Neutrophil (primary cell): ENCODE measurements at regions not wholly inside any gene's neighbourhood (a gene's known extent, or its start where the extent isn't known, plus 50 kb on each side); places are given as distances from the start of the nearest gene placed in this dataset.

ENCODE experiments used
- H3K27ac ChIP-seq: fragments of 200-600 bp; sonication (generic); 2 replicates; pipeline ENCODE4 v1.5.1; 2016; ENCODE audit warnings: mild to moderate bottlenecking, moderate library complexity
- H3K27me3 ChIP-seq: fragments of 200-600 bp; sonication (generic); 2 replicates; pipeline ENCODE4 v1.6.0; 2016; ENCODE audit warnings: mild to moderate bottlenecking
- H3K36me3 ChIP-seq: fragments of 200-600 bp; sonication (generic); 2 replicates; pipeline ENCODE4 v1.5.1; 2017
- H3K4me1 ChIP-seq, 2 experiments: fragments of 200-600 bp in 1 of 2; sonication (generic) in 1 of 2; 1 replicate in 1 of 2; 2 replicates in 1 of 2; pipeline versions ENCODE4 v1.5.1 to v1.6.1; 2013 to 2016; ENCODE audit warnings: low read depth in 1 of 2, low read length in 1 of 2, mild to moderate bottlenecking in 1 of 2, moderate library complexity in 1 of 2; ENCODE audit not compliant: control insufficient read depth in 1 of 2, insufficient read depth in 1 of 2
- H3K4me3 ChIP-seq, 2 experiments: fragments of 200-600 bp in 1 of 2; sonication (generic) in 1 of 2; 1 replicate in 1 of 2; 2 replicates in 1 of 2; pipeline ENCODE4 v1.5.1; 2013 to 2016; ENCODE audit warnings: low read depth in 1 of 2, low read length in 1 of 2, mild to moderate bottlenecking in 1 of 2, moderate library complexity in 1 of 2
- H3K9me3 ChIP-seq: fragments of 200-600 bp; sonication (generic); 2 replicates; pipeline ENCODE4 v1.5.1; 2016
- CTCF ChIP-seq: fragments of 200-600 bp; sonication (generic); IDR thresholded peaks from 2 replicates; pipeline ENCODE4 v1.5.1; 2016; ENCODE audit warnings: antibody characterized with exemption

- H3K36me3 ChIP-seq = no peaks in the 10 kb centered on the region
- no peaks in the 10 kb centered on the region for H3K9me3 ChIP-seq
- no peak overlapping the region for H3K4me3 ChIP-seq
- no peaks in the 10 kb centered on the region for H3K27me3 ChIP-seq
- no peak for TF ChIP-seq CTCF
- no peaks in the 10 kb centered on the region for H3K4me1 ChIP-seq
- H3K27ac ChIP-seq = no peak overlapping the region
Observed at GRCh38 chr1:172930142-172930541, 120.6 kb downstream of the TNFSF18 start.

- no peaks in the 10 kb centered on the region for H3K36me3 ChIP-seq
- H3K4me3 ChIP-seq = no peak overlapping the region
- H3K4me1 ChIP-seq = no peaks in the 10 kb centered on the region
- no peaks in the 10 kb centered on the region for H3K27me3 ChIP-seq
- no peak overlapping the region for H3K27ac ChIP-seq
- TF ChIP-seq CTCF = no peak
- no peaks in the 10 kb centered on the region for H3K9me3 ChIP-seq
Observed at GRCh38 chr1:172931340-172931739, 119.4 kb downstream of the TNFSF18 start.

- Histone ChIP-seq H3K4me3 (no peak overlapping the region), H3K4me1 (no peaks in the 10 kb centered on the region), H3K9me3 (no peaks in the 10 kb centered on the region), H3K27ac (no peak overlapping the region), H3K36me3 (no peaks in the 10 kb centered on the region), H3K27me3 (no peaks in the 10 kb centered on the region)
- no peak for TF ChIP-seq CTCF
Observed at GRCh38 chr1:172931761-172932160, 119.0 kb downstream of the TNFSF18 start.

- TF ChIP-seq CTCF = no peak
- no peaks in the 10 kb centered on the region for H3K36me3 ChIP-seq
- no peaks in the 10 kb centered on the region for H3K4me1 ChIP-seq
- no peaks in the 10 kb centered on the region for H3K27me3 ChIP-seq
- no peak overlapping the region for H3K27ac ChIP-seq
- no peak overlapping the region for H3K4me3 ChIP-seq
- H3K9me3 ChIP-seq = no peaks in the 10 kb centered on the region
Observed at GRCh38 chr1:172932981-172933380, 117.8 kb downstream of the TNFSF18 start.

GRCh38 chr1:172934417-172934762, 116.4 kb downstream of the TNFSF18 start:
- no peak overlapping the region for H3K27ac ChIP-seq
- no peak overlapping the region for H3K4me3 ChIP-seq
- H3K4me1 ChIP-seq = no peaks in the 10 kb centered on the region
- no peak for TF ChIP-seq CTCF
- no peaks in the 10 kb centered on the region for H3K36me3 ChIP-seq
- no peaks in the 10 kb centered on the region for H3K9me3 ChIP-seq
- H3K27me3 ChIP-seq = no peaks in the 10 kb centered on the region

GRCh38 chr1:172935062-172935592, 115.6 kb downstream of the TNFSF18 start:
- H3K36me3 ChIP-seq = no peaks in the 10 kb centered on the region
- no peaks in the 10 kb centered on the region for H3K9me3 ChIP-seq
- H3K27ac ChIP-seq = no peak overlapping the region
- H3K27me3 ChIP-seq = no peaks in the 10 kb centered on the region
- H3K4me1 ChIP-seq = no peaks in the 10 kb centered on the region
- no peak for TF ChIP-seq CTCF
- no peak overlapping the region for H3K4me3 ChIP-seq
